ENCODE measurements at regions not wholly inside any gene's neighbourhood (a gene's known extent, or its start where the extent isn't known, plus 50 kb on each side); places are given as distances from the start of the nearest gene placed in this dataset.

DNA sequence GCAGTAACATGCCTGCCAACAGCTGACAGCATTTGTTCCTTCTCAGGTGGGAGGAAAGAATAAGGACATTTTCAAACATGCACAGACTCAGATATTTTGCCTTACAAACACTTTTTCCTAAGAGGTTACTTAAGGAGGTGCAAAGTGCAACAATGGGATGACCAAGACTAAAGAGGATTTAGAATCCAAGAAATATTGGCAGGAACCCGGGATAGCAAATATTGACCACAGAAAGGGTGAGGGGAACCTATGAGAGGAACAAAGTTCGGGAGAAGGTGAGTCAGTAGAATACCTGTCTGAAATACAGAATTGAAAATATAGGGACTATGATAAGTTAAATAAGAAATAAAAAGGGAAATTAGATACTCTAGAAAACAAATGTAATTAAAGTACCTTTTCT, 321.9 kb upstream of the EMCN start:
- DNase-seq = no peak

DNA sequence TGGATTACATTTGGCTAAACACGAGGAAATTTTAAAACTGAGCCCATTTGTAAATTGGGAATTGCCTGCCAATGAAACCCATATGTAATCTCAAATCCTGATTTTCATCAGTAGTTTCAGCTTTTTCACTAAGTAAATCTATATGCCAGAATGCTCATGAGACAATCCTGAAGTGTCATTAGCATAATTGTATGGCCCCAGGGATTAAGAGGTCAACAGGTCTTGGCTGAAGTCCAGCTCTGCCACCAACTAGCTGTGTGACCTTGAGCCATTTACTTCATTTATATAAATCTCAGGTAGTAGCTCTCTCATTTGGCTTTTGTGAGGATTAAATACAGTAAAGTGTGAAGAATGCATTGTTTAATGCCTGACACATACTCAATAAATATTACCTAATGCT, 320.5 kb upstream of the EMCN start:
- peak; percentile 29 to 84 (median 53) for DNase-seq

DNA sequence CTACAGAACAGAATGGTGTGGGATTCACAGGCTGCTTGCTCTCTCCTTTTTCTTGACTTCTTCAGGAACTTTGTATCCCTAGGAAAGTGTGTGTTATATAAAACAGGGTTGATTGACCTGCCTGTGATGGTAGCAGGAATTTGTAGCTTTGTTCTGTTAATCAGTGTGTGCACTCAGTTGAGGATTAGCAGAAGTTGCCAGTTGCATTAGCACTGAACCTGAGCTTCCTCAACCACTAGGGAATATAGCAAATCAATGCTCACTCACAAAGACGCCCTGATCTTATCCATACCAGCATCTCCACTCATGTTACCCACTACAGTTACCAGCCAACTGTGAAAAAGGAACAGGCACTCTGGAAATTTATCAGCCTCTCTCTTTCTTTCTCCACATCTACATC, 319.1 kb upstream of the EMCN start:
- peak in 1 of 3 experiments; percentile 77 for DNase-seq

DNA sequence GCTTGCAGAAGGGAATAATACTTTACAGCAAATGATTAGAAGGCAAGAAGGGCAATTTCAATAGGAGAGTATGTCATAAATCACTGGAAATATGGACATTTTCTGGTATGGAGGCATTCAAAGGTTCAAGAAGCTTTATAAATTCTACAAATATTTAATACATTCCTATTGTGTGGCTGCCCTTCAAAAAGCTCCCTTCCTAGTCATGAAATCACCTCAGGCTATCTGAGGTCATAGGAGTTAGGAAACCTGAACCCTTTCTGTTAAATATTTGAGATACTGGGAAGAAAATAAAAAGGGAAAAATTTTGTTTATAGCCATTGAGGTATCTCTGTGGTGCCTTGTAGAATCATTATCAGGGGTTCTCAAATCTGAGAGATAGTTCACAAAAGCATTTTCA, 316.8 kb upstream of the EMCN start:
- DNase-seq = no peak

DNA sequence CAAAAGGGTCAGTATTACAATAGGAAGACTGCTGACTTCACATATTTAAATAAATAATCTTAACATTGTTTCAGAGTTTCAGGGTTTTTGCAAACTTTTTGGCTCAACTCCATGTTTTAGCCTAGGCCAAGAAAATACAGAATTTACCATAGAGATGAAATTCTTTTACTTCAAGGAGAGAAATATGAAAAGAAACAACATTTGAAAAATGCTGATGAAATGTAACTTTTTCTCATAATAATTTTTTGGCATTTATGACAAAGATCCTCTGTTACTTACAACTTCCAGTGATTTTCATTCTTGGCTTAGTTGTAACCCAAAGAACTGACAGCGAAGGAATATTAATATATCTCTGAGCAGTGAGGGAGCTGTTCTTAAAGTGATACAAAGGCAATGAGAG, 316.1 kb upstream of the EMCN start:
- no peak for DNase-seq

DNA sequence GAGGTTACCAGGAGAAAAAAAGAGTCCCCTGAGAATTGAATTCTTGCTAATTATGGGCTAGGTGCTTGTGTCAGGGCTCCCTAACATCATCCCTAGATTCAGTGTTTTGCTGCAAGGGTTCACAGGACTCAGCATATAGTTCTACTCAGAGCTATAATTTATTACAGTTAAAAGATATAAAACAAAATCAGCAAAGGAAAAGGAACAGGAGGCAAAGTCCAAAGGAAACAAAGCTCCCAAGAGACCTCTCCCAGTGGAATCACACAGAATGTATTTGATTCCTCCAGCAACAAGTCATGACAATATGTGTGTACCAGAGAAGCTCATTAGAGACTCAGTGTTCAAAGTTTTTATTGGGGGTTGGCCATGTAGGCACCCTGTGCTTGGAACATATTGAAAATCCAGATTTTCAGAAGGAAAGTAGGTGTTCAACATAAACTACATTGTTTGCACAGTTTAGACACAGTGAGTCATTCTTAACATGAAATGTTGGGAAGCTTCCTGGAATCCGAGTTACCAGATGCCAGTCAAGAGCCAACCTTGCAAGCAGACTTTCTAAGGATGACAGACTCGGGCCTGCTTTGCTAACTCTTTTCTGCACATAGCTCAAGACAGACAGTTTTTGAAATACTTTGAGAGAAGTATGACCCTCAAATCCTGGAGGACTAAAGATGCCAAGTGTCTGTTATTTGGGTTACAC, 311.3 kb upstream of the EMCN start:
- no peak for DNase-seq

DNA sequence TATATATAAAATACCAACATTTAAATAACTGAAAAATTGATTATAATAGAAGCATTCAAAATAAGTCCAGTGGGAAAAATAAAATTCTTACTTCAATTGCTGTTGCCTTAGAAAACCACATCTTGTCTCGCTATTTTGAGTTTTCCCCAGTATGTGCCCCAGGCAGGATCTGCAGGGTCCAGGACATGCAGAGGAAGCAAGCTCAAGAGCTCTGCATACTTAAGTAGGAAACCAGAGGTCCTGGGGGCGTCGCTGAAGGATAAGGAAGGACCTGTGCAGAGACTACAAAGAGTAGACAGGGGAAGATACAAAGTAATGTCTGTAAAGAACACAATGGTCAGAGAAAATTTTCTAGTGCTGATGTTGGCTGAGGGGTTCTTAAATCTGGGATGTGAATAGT, 310.5 kb upstream of the EMCN start:
- DNase-seq = no peak

DNA sequence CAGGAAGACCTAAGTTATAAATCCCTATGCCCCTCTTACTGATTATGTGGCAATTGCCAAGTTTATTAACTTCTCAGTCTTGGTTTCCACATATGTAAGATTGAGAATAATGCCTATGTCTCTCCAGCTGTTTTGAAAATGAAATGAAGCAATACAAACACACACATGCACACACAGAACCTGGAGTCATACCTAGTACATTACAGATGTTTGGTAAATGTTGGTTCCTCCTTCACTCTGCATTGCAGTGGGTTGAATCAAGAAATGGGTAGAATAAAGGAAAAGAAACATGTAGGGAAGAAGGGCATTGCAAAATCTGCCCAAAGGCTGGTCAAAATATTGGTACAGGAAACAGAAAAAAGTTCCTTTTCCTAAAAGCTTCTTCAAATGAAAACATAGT, 309.9 kb upstream of the EMCN start:
- DNase-seq = no peak

DNA sequence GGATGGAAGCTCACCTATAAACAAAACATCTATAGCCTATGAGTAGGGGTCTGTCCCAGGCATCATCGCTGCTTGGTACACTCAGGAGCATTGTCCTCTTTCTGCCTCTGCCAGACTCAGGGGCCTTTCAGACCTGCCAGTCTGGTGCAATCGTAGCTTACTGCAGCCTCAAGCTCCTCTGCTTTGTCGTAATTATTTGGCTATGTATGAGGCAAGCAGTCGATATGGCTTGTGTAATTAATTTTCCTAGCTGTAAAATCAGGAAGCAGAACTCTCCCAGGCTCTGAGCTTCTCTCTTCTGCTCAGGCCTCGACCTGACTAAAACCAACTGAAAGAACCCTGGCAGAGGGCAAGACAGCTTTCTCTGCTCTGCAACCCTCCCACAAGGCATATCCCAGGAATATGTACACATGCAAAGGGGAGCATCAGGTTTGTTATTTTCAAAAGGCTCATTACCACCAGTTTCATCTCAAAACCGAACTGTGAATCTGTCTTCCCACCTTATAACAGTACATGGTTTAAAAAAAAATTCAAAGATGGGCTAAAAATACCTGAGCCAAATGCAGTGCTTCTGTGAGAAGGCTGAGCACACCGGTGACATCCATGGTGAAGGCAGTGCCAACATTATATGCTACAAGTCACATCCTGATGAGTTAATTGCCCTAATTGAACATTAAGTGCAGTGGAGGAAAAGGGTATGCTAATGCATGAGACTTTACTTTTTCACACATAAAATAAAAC, 309.2 kb upstream of the EMCN start:
- DNase-seq = peak in 1 of 3 experiments; percentile 30

DNA sequence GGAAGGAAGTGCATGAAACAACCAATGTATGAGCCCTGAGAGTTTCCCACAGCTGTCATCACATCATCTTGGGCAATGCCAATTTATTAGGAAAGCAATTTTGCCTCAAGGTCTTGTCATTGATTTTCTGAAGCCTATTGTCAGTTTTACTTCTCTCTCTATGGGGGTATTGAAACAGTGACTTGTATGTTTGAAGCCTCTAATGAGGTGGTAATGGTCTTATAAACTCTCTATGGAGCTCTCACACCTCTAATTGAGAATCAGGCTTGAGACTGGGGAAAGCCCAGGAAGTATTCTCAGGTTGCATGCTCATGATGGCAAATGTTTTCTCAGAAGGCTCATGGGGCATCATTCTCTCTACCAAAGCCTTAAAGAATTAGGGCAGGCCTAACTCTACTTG, 308.2 kb upstream of the EMCN start:
- DNase-seq = peak in 1 of 3 experiments; percentile 22

DNA sequence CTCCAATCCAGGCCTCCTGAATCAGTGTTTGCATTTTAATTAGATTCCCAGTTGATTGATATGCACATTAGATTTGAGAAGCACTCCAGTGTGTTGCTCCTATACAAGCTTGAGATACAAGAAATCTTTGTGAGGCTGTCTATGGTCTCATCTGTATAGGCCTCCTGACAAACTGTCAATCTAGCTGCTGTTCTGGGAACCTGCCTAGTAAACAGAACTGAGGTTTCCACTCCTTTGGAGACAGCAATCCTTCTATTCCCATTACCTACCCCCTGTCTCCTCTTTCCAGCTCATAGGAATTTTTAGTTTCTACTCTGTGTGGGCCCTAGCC, 306.1 kb upstream of the EMCN start:
- DNase-seq = no peak

DNA sequence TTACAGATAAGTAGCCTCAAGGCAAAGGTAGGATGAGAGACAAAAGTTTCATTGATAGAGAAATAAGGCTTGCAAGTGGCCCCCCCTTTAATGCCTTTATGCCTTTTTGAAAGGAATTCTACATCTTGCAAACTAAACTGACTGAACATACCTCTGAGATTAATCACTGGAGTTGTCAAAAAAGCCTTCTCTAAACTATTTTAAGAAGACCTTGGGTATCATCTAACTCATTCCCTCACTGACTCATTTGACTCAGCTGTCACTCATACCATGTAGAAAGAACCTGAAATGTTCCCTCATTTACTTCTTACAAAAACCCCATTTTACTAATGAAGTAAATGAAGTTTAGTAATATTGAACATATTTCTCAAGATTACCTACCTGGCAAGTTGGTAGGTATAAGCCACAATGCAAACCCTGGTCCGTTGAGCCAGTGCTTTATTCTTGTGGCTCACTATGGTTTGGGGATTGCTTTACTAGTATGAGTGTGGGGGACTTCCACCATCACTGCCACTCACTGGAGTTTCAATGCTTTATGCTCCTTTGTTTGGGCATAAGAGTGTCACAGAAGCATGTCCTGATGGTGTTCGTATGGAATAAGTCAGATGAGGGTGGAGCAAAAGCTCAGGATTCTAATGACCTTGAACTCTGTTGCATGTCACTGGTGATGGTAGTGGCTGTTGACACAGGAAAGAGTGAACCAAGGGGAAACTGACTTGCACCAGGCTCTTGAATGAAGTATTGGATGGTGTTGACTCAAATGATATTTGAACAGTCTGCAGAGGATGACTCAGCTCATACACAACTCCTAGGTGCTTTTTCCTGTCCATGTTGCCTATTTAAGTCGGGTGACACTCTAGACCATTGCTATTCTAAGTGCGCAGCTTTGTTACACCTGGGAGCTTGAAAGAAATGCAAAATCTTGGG, 305.5 kb upstream of the EMCN start:
- peak in 1 of 3 experiments; percentile 15 for DNase-seq

DNA sequence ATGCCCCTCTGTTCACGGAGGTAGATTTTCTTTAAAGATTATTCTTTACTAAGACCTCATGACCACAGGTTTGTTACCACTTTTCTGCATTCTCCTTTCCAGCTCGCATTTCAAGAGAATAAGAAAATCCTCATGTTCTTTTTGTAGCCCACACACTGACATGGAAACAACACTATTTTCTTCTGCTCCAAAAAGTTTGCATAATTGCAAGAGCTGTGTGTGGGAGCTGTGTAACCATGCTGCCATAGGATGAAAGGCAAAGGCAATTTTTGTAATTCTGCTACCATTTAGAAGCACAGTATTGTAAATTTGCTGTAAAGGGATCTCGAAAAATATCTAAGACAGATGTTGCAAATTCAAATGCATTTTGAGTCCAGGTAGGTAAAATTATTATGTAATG, 302.4 kb upstream of the EMCN start:
- DNase-seq = no peak

DNA sequence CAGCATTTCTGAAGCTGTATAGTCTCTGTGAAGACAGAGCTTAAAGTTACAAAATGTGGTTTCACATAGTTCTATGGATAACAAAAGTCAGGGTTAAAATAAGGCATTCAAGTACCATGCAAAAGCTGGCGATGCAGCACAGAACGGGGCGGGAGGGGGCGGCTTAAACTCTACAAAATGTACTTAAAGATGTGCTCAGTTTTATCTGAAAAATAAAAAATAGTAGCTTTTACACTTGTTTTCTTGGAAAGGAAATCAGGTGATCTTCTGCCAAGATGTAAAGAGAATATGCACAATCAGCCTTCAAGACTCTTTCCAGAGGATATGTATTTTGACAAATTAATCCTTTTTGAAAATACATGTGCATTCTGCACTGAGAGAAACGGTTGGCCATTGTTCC, 301.7 kb upstream of the EMCN start:
- DNase-seq = no peak

DNA sequence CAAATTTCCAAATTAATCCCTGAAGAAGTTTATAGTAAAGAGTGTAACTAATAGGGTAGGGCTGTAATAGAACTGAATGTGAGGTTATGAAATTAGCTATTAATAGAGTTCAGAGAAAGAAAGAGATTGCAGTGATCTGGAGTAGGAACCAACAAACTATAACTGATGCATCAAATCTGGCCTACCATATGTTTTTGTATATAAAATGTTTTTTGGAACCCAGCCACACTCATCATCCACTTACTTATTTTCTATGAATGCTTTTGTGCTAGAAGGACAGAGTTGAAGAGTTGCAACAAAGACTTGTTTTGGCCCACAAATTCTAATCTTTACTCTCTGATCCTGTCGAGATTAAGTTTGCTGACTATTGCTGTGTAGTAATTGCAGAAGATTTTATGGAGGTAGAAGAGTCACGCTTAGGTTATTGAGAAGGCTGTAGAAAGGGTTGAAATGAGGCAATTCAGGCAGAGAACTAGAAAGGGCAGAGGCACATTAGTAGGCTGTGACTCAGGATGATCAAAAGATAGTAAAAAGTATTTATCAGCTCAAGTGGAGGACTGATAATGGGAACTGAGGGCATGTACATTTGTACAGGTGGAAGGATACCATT, 298.7 kb upstream of the EMCN start:
- no peak for DNase-seq

DNA sequence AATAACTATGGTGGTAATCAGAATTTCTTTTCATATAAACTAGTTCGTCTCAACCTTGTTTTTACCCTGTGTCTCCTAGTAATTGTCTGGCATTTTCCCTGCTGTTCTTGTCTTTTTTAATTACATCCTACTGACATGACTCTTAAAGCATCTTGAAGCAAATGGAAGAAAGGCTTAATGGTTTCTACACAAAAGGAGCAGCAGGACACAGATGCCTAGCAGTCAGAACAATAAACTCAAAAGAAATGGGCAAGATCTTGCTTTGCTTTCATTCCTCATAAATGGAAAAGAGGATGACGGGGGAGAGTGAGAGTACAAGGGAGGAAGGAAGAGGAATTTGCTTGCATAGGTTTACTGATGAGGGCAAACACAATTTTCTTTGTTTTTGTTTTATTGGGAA, 293.2 kb upstream of the EMCN start:
- DNase-seq = peak in 1 of 3 experiments; percentile 16

DNA sequence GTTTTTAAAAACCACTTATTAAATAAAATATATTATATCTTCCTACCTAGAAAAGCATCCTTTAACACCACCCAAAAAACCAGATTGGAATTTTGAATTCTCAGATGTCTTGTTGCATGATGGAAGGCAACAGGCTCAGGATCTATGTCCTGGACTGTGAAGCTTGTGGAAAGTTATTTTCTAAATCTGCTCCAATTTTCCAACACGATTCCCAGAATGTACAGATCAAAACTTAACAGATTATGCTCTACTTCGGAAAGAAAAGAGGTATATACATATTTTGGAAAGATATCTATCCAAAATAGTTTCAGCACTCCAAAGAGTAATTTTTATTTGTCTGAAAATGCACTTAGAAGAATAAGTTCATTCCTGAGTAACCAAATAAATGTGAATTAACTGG, 291.7 kb upstream of the EMCN start:
- DNase-seq = no peak

DNA sequence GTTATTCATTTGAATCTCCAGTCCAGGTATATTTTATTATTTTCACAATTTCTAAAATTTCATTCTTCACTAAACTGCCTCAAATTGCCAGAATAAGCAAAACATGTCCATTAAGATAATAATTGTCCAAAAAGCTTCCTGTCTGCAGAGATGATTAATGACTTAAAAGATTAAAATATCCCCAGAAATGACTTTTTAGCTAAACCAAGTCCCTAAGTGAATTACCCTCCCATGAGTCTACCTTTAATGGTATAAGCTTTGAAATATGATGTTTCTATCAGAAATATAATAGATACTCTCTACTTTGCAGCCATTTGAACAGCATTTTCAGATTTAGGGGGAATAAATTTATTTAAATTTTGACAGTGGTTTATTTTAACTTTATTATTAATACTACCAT, 289.2 kb upstream of the EMCN start:
- DNase-seq = no peak

DNA sequence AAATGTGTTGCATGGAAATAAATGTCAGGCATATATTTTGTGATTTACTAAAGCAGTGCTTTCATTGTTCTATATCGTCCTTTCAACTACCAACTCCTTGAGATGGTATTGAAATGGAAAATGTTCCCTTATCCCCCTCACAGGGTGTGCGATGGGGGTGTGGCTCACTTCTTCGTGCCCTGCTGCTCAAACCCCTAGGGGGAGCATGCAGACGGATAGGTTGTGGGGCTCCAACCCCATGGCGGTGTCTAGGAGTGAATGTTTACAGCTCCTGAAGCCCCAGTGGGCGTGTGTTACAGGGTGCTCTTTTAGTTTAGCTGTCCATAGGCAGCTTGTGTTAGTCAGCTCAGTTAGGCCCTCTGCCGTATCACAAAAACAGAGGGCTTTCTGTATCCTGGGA, 287.7 kb upstream of the EMCN start:
- DNase-seq = no peak

DNA sequence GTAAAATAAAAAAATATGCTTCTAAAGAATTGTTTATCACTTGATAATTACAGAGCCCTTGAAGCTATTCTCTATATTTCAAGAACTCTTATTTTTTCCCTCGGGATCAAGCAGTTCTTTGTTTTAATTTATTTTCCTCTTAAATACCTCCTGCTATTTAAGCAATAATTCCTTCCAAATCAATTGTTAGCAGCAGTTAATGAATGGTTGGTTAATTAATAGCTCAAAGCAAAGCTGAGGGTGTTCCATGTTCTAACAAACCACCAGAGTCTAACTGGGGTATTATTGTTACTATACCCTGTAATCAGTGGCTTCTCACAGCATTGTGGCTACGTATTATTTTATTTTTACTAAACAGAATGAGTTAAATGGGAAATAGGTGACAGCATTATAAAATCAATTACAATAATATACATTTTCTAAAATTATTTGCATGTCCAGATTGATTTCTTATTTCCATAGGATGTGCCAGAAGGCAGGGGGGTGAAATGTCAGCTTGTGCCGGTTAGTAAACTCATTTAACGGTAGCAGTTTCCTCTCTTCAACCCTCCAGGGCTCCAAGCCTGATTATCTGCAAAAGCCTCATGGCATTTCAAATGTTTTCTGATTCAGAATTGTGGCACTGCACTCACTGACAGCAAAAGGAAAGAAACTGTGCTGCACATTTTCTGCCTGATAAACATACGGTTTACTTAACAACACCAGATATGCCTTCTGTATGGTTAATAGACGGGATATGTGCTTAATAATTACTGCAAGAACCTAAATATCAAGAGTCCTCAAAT, 286.9 kb upstream of the EMCN start:
- peak in 2 of 3 experiments; percentile 17 to 67 for DNase-seq

DNA sequence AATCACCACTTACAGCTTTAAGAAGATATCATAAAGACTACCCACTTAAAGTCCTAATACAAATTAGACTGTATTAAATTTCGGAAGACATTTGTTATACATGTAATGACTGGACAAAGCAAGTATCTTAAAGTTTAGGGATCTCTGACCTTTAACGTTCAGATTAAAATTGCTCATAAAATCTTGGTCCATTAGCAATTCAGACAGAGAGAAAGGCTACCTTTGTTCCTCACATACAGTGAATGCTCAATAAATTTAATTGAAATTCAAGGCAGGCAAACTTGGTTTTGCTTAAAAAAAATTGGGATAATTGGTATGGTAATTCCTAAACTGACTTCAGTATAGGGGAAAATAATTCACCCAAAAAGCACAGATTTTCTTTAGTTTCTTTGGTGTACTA, 285.9 kb upstream of the EMCN start:
- DNase-seq = no peak

DNA sequence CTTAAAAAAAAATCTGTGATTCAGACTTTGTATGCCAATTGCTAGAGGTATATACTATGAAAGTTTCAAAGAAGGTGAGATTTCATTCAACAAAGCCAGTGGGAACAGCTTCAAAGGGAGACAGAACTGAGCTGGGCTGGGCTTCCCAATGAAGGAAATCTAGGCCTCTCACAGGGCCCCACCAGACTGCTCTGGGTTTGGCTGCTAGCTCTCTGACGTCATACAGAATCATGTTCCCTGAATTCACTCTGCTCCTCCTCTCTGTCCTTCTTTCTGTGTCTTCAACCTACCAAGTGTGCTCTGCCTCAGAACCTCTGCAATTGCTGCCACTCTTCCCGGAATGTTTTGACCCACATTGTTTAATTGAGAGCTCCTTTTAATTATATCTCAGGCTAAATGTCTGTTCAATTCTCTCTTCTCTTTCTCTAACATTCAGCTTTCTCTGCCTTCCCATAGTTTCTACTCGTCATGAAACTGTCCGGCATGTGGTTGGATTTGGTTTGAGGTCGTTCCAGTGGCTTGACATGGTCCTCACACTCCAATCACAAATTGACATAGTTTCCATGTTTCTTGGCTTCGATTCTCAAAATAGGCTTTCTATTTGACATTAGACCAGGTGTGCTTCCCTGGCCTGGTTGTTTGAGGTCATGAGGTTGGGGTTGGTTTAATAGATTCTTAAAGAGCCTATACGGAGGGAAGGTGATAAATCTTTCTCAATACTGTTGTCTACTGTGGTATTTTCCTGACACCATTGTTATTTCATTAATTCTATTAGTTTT, 282.1 kb upstream of the EMCN start:
- no peak for DNase-seq
